WTC11 (cell line): ENCODE measurements at regions not wholly inside any gene's neighbourhood (a gene's known extent, or its start where the extent isn't known, plus 50 kb on each side); places are given as distances from the start of the nearest gene placed in this dataset.

ENCODE experiments used
- ATAC-seq: fragments of 200-7000 bp; cut with Tn5 transposase; 2 replicates; pipeline ENCODE4 v1.10.0; 2021; ENCODE audit warnings: mild to moderate bottlenecking, moderate library complexity
- CTCF ChIA-PET: fragments of 300-600 bp; sonication (Branson Sonifier 250); formaldehyde crosslinking; loops from one replicate; lab custom pipeline; 2021; ENCODE audit warnings: antibody characterized with exemption; lab: Charles Lee
- POLR2A ChIA-PET: fragments of 350-600 bp; sonication (Branson Sonifier 250); formaldehyde crosslinking; loops from one replicate; lab custom pipeline; 2021; ENCODE audit warnings: antibody characterized with exemption; lab: Charles Lee
- DNase-seq: peaks from one replicate; pipeline ENCODE4 v3.0.0; 2021; ENCODE audit warnings: low spot score
- H3K27ac Mint-ChIP-seq: 2 replicates; pipeline ENCODE4 v1.8.0; 2021; ENCODE audit warnings: mixed read lengths
- H3K27me3 Mint-ChIP-seq: 2 replicates; pipeline ENCODE4 v1.8.0; 2021; ENCODE audit warnings: low read depth, mild to moderate bottlenecking, moderate library complexity, mixed read lengths
- H3K36me3 Mint-ChIP-seq: 2 replicates; pipeline ENCODE4 v1.8.0; 2021; ENCODE audit warnings: mixed read lengths
- H3K4me1 Mint-ChIP-seq: 2 replicates; pipeline ENCODE4 v1.8.0; 2022; ENCODE audit warnings: mixed read lengths
- H3K4me3 Mint-ChIP-seq: 2 replicates; pipeline ENCODE4 v1.8.0; 2021; ENCODE audit warnings: mild to moderate bottlenecking, moderate library complexity, mixed read lengths
- H3K9me3 Mint-ChIP-seq: 2 replicates; pipeline ENCODE4 v1.8.0; 2021; ENCODE audit warnings: mixed read lengths
- ARID4B ChIP-seq: sonication (generic); formaldehyde crosslinking; IDR thresholded peaks from 2 replicates; pipeline ENCODE4 v1.8.0; 2023; ENCODE audit warnings: missing genetic modification reagents, mild to moderate bottlenecking, borderline replicate concordance
- ATF2 ChIP-seq: sonication (generic); formaldehyde crosslinking; IDR thresholded peaks from 2 replicates; pipeline ENCODE4 v1.8.1; 2022; ENCODE audit warnings: low read depth, missing genetic modification reagents, borderline replicate concordance
- CREB1 ChIP-seq: sonication (generic); formaldehyde crosslinking; IDR thresholded peaks from 2 replicates; pipeline ENCODE4 v1.8.0; 2023; ENCODE audit warnings: mild to moderate bottlenecking, missing genetic modification reagents
- E2F5 ChIP-seq: sonication (generic); formaldehyde crosslinking; IDR thresholded peaks from 2 replicates; pipeline ENCODE4 v1.8.1; 2022; ENCODE audit warnings: mild to moderate bottlenecking, moderate library complexity, missing genetic modification reagents
- ELF4 ChIP-seq: sonication (generic); formaldehyde crosslinking; IDR thresholded peaks from 2 replicates; pipeline ENCODE4 v1.8.1; 2022; ENCODE audit warnings: low read depth, mild to moderate bottlenecking, moderate library complexity, missing genetic modification reagents
- ESRRA ChIP-seq: sonication (generic); formaldehyde crosslinking; IDR thresholded peaks from 2 replicates; pipeline ENCODE4 v1.8.1; 2022; ENCODE audit warnings: mild to moderate bottlenecking, missing genetic modification reagents, borderline replicate concordance
- ETV6 ChIP-seq: sonication (generic); formaldehyde crosslinking; IDR thresholded peaks from 2 replicates; pipeline ENCODE4 v1.8.1; 2022; ENCODE audit warnings: mild to moderate bottlenecking, missing genetic modification reagents
- FOXP4 ChIP-seq: sonication (generic); formaldehyde crosslinking; IDR thresholded peaks from 2 replicates; pipeline ENCODE4 v1.8.0; 2022; ENCODE audit warnings: mild to moderate bottlenecking, missing genetic modification reagents
- GTF2I ChIP-seq: fragments of 250-450 bp; sonication (Bioruptor Pico); conservative IDR thresholded peaks from 2 replicates; pipeline ENCODE4 v1.4.0; 2021; ENCODE audit warnings: mild to moderate bottlenecking
- JAZF1 ChIP-seq: fragments of 250-450 bp; sonication (Bioruptor Pico); IDR thresholded peaks from 2 replicates; pipeline ENCODE4 v1.9.0; 2021; ENCODE audit warnings: moderate library complexity, mild to moderate bottlenecking, inconsistent platforms
- MYBL2 ChIP-seq: sonication (generic); formaldehyde crosslinking; IDR thresholded peaks from 2 replicates; pipeline ENCODE4 v1.8.1; 2023; ENCODE audit warnings: mild to moderate bottlenecking, moderate library complexity, missing genetic modification reagents
- NFYB ChIP-seq: sonication (generic); formaldehyde crosslinking; conservative IDR thresholded peaks from 2 replicates; pipeline ENCODE4 v1.8.0; 2022; ENCODE audit warnings: low read depth, missing genetic modification reagents
- NR1H2 ChIP-seq: sonication (generic); formaldehyde crosslinking; IDR thresholded peaks from 2 replicates; pipeline ENCODE4 v1.9.0; 2021; ENCODE audit warnings: mild to moderate bottlenecking, moderate library complexity, missing genetic modification reagents
- NR2C2 ChIP-seq: sonication (generic); formaldehyde crosslinking; IDR thresholded peaks from 2 replicates; pipeline ENCODE4 v1.8.0; 2022; ENCODE audit warnings: mild to moderate bottlenecking, missing genetic modification reagents
- PRRX2 ChIP-seq: fragments of 250-450 bp; sonication (Bioruptor Pico); IDR thresholded peaks from 2 replicates; pipeline ENCODE4 v1.8.0; 2021; ENCODE audit warnings: mild to moderate bottlenecking
- RELA ChIP-seq: sonication (generic); formaldehyde crosslinking; IDR thresholded peaks from 2 replicates; pipeline ENCODE4 v1.8.1; 2022; ENCODE audit warnings: missing genetic modification reagents, mild to moderate bottlenecking, borderline replicate concordance
- TP53 ChIP-seq: sonication (generic); formaldehyde crosslinking; IDR thresholded peaks from 2 replicates; pipeline ENCODE4 v1.8.1; 2023; ENCODE audit warnings: mild to moderate bottlenecking, missing genetic modification reagents
- ZMAT4 ChIP-seq: fragments of 250-450 bp; sonication (Bioruptor Pico); IDR thresholded peaks from 2 replicates; pipeline ENCODE4 v1.9.0; 2021; ENCODE audit warnings: mild to moderate bottlenecking
- ZNF263 ChIP-seq: sonication (generic); formaldehyde crosslinking; IDR thresholded peaks from 2 replicates; pipeline ENCODE4 v1.8.1; 2022; ENCODE audit warnings: low read depth, mild to moderate bottlenecking, moderate library complexity, missing genetic modification reagents
- ZNF416 ChIP-seq: fragments of 250-450 bp; sonication (Bioruptor Pico); IDR thresholded peaks from 2 replicates; pipeline ENCODE4 v1.9.0; 2021; ENCODE audit warnings: mild to moderate bottlenecking, inconsistent platforms
- ZNF423 ChIP-seq: fragments of 250-450 bp; sonication (Bioruptor Pico); IDR thresholded peaks from 2 replicates; pipeline ENCODE4 v2.1.2; 2022; ENCODE audit warnings: mild to moderate bottlenecking, moderate library complexity

GRCh38 chr6:74755778-74756177, 450.1 kb downstream of the COL12A1 start:
- POLR2A ChIA-PET: no interaction called here
- CTCF ChIA-PET: no interaction called here

GRCh38 chr6:74755196-74755595, 450.7 kb downstream of the COL12A1 start:
- no peak for DNase-seq
- Mint-ChIP-seq H3K4me3 (no peak overlapping the region), H3K27ac (no peak overlapping the region), H3K36me3 (no peaks in the 10 kb centered on the region), H3K4me1 (no peaks in the 10 kb centered on the region), H3K9me3 (no peaks in the 10 kb centered on the region), H3K27me3 (no peaks in the 10 kb centered on the region)
- TF ChIP-seq PRRX2 (no peak), CREB1 (CRISPR knock-in tag) (no peak), ZNF263 (CRISPR knock-in tag) (no peak)
- CTCF ChIA-PET: interaction anchor here (0.7 kb wide), 1 partner anchor 1198 kb away, joined by 3 read pairs; no protein-coding TSS in a partner anchor
- ATAC-seq: peak; percentile 22; the same call in 1 of the 2 replicates
- POLR2A ChIA-PET: no interaction called here

More at GRCh38 chr6:74755778-74756177, 450.1 kb downstream of the COL12A1 start:
- Mint-ChIP-seq H3K4me1 (no peaks in the 10 kb centered on the region), H3K9me3 (no peaks in the 10 kb centered on the region), H3K36me3 (no peaks in the 10 kb centered on the region), H3K27ac (no peak overlapping the region), H3K4me3 (no peak overlapping the region), H3K27me3 (no peaks in the 10 kb centered on the region)
- DNase-seq (no peak), ATAC-seq (no peak)
- TF ChIP-seq ZNF423 (no peak), RELA (CRISPR knock-in tag) (no peak), ARID4B (CRISPR knock-in tag) (no peak), MYBL2 (CRISPR knock-in tag) (no peak), GTF2I (CRISPR knock-in tag) (no peak)

GRCh38 chr6:74753883-74754600, 451.8 kb downstream of the COL12A1 start:
- ChIA-PET CTCF (interaction anchor here (0.8 kb wide), 1 partner anchor 455 kb away, joined by 3 read pairs; no protein-coding TSS in a partner anchor), POLR2A (no interaction called here)
- Mint-ChIP-seq H3K27ac (no peak overlapping the region), H3K4me1 (peaks cover 4% of the 10 kb centered on the region; the same call in 1 of the 2 replicates), H3K9me3 (no peaks in the 10 kb centered on the region), H3K27me3 (no peaks in the 10 kb centered on the region), H3K36me3 (no peaks in the 10 kb centered on the region), H3K4me3 (no peak overlapping the region)
- ATAC-seq (no peak), DNase-seq (no peak)
- TF ChIP-seq ATF2 (no peak), NFYB (CRISPR knock-in tag) (no peak), JAZF1 (no peak), ZMAT4 (CRISPR knock-in tag) (no peak)

- Mint-ChIP-seq H3K36me3 (no peaks in the 10 kb centered on the region), H3K4me1 (peaks cover 4% of the 10 kb centered on the region; the same call in 1 of the 2 replicates), H3K9me3 (no peaks in the 10 kb centered on the region)
- TF ChIP-seq ELF4 (CRISPR knock-in tag) (no peak), TP53 (CRISPR knock-in tag) (no peak), ZNF423 (no peak), FOXP4 (no peak), ESRRA (CRISPR knock-in tag) (no peak), NR1H2 (CRISPR knock-in tag) (no peak), E2F5 (no peak), NR2C2 (CRISPR knock-in tag) (no peak), CREB1 (CRISPR knock-in tag) (no peak), ZNF416 (no peak), ETV6 (CRISPR knock-in tag) (no peak), ZNF263 (CRISPR knock-in tag) (no peak)
- TF ChIP-seq, all 79 proteins: peak for 0
- DNase-seq: no peak
- H3K27me3 Mint-ChIP-seq: no peaks in the 10 kb centered on the region
- no peak overlapping the region for H3K27ac Mint-ChIP-seq
- ChIA-PET POLR2A (no interaction called here), CTCF (no interaction called here)
- no peak overlapping the region for H3K4me3 Mint-ChIP-seq
- ATAC-seq: no peak
These were observed 453.6 kb downstream of the COL12A1 start for GRCh38 chr6:74752303-74752702.
